ENCODE measurements at regions not wholly inside any gene's neighbourhood (a gene's known extent, or its start where the extent isn't known, plus 50 kb on each side); places are given as distances from the start of the nearest gene placed in this dataset.
"Not testable (repeated sequence)": the region's sequence is repeated elsewhere in the genome, so short reads cannot be mapped to it uniquely, and the experiment has no call there.

DNA sequence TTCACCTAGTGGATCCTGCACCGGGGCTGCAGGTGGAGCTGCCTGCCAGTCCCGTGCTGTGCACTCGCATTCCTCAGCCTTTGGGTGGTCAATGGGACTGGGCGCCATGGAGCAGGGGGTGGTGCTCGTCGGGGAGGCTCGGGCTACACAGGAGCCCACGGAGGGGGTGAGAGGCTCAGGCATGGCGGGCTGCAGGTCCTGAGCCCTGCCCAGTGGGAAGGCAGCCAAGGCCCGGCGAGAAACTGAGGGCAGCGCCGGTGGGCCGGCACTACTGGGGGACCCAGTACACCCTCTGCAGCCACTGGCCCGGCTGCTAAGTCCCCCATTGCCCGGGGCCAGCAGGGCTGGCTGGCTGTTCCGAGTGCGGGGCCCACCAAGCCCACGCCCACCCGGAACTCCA is 401.0 kb upstream of the CDH9 start:
- TF ChIP-seq, protein P1, sequence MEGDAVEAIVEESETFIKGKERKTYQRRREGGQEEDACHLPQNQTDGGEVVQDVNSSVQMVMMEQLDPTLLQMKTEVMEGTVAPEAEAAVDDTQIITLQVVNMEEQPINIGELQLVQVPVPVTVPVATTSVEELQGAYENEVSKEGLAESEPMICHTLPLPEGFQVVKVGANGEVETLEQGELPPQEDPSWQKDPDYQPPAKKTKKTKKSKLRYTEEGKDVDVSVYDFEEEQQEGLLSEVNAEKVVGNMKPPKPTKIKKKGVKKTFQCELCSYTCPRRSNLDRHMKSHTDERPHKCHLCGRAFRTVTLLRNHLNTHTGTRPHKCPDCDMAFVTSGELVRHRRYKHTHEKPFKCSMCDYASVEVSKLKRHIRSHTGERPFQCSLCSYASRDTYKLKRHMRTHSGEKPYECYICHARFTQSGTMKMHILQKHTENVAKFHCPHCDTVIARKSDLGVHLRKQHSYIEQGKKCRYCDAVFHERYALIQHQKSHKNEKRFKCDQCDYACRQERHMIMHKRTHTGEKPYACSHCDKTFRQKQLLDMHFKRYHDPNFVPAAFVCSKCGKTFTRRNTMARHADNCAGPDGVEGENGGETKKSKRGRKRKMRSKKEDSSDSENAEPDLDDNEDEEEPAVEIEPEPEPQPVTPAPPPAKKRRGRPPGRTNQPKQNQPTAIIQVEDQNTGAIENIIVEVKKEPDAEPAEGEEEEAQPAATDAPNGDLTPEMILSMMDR (IDR thresholded peaks at IDR 0.05): not testable (repeated sequence)
- TF ChIP-seq POLR2A (IDR thresholded peaks at IDR 0.05): not testable (repeated sequence)

Data from testis (tissue), 2 donors.